NCI-H774 (cell line): ENCODE measurements at regions not wholly inside any gene's neighbourhood (a gene's known extent, or its start where the extent isn't known, plus 50 kb on each side); places are given as distances from the start of the nearest gene placed in this dataset.

Experiments used
- DNase-seq: peaks from one replicate; lab custom pipeline; 2025; lab: John Stamatoyannopoulos, UW

DNA sequence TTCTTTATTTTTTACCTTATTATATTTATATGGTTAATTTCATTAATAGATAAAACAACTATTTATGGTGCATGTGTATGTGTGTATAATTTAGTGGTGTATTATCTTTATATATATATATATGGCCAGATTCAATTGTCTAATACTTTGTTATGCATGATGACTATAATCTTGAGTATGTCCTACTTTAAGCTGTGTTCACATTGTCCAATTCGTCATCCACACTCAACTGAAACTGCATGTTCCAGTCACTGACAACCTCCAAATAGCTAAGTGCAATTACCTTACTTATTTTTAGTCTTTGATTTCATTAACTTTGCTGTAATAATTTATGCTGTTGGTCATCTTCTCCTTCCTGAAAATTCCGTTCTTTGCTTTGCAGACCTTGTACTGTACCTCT lies 306.5 kb upstream of the TMTC1 start:
- DNase-seq: no peak

DNA sequence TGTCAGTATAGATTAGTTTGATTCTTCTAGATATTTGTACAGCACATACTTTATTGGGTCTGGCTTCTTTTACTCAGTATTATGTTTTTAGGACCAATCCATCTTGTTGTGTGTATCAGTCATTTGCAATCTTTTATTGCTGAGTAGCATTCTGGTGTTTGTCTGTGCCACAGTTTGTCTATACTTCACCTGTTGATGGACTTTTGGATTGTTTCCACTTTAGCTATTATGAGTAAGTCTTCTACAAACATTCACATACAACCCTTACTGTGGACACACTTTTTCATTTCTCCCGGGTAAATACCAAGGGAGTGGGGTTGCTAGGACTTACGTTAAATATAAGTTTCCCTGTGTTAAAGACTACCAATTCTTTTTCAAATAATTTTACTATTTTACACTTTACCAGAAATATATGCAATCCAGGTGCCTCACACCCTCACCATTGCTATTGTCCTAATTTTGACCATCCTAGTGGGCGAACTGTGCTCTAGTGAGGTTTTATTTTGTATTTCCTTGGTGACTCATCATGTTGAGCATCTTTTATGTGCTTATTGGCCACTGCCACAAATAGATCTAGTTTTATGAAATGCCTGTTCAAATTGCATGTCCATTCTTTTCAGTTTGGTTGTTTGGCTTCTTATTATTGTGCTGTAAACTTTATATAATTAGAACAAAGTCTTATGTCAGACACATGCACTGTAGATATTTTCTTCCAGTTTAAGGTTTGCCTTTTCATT lies 304.7 kb upstream of the TMTC1 start:
- peak; percentile 30 for DNase-seq

DNA sequence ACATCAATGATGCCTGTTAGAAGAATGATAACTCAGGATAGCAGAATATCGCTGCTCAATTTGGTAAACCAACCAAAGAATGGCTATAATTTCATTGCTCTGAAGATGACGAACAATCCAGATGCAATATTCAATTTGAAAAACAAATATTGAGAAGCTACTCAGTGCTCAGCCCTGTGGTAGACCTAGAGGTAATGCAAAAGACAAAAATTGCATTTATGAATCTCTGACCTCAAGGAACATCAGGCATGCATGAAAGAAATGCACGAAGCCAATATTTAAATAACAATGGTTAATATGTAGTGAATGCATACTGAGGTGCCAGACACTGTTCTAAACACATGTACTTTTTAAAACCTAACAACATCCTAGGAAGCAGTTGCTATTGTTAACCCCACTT lies 298.6 kb upstream of the TMTC1 start:
- no peak for DNase-seq

DNA sequence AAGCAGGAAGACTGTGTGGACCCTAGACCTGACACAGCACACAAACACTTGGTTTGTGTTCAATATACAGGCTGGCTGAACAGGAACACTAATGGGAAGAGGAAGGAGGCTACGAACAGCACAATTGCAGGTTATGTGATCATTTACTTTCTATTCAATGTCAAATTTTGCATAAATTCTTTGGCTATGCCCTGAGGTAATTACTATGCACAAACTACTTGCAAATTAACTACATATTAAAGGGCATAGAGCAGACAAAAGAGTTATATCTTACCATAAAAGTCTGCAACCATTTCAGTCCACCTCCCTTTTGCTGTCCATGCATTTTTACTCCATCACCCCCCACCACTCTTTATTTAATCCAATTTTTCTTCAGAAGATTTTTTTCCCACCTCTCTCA lies 291.2 kb upstream of the TMTC1 start:
- DNase-seq: no peak

DNA sequence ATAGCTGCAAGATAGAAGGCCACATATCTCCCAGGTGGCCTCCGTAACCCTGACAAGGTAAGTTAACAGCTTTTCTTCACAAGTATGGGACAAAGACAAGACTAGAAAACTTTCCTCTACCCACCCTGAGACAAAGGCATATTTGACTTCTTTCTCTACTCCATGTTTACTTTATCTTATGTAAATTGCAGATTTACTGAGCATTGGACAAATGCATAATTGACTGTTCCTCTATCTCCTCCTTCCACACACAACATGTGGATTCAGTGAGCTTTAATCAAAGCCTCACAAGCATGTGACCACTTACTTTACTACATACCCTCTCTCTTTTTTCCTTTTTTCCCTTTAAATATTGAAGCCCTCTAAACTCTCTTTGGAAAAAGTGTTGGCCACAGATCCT lies 289.1 kb upstream of the TMTC1 start:
- DNase-seq: no peak

DNA sequence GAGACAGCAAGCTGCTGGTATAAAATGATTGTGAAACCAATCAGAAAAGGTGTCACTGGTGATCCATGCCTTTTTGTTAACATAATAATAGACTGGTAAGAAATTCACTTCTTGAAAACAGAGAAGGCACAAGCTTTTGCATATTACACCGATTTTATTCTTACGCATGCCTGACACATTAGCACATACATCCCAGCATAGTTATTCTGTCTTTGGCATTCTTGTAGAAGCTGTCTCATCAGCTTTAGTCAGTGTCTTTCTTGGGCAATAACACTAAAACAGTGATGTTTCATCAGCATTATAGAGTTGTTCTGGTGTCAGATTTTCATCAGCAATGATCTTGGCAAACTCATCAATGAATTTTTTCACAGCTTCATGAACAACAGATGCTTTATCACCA lies 283.4 kb upstream of the TMTC1 start:
- DNase-seq: no peak

DNA sequence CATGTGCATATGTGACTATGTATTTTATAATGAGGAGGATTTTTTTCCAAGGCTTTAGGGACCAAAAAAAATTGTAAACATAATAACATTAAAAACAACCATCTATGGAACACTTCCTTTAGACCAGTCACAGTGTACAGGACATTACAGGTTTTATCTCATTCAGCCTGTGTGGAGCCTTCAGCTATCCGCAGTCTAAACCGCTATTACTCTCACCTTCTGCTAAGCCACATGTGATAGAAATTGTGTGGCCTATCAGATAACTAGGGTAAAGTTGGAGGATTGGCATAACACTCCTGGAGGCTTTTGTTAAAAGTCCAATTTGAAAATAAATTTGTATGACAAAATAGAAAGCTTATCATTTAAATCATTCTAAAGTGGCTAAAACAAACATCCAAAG lies 281.2 kb upstream of the TMTC1 start:
- no peak for DNase-seq

DNA sequence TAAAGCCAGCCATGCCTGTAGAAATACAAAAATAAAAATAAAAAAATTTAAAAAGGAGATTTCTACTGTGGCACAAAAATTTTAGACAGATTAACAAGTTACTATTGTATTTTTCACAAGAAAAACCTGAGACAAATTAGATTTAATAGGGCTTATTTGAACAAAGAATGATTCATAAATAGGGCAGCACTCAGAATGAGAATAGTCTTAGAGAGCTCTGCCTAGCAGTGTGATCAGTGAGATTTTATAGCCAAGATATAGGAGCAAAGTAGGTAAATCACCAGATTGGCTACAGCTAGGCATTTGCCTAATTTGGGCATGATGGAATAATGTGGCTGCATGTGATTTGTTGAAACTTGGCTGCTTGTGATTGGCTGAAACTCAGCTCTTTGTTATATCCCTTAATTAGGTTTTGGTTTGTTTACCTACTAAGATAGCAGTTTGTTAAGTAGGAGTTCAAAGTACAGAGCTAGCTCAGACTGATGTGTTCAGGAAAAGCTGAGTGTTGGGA lies 279.7 kb upstream of the TMTC1 start:
- no peak for DNase-seq

DNA sequence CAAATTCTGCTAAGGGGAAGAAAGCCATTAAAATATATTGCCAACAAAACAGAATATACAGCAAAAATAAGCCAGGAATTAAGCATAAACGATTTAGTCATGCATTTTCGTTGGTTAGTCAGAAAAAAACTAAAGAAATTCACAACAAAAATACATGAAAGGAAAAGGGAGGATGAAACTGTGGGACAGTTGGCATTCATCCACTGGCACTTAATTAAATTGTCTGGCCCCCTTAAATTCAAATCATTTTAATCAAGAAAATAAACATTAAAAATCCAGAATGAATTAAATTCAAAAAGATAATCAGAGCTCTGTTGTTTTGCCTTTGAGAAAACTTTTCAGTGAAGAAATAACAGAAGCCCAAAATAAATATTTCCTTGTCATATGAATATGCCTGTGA lies 264.6 kb upstream of the TMTC1 start:
- DNase-seq: no peak

DNA sequence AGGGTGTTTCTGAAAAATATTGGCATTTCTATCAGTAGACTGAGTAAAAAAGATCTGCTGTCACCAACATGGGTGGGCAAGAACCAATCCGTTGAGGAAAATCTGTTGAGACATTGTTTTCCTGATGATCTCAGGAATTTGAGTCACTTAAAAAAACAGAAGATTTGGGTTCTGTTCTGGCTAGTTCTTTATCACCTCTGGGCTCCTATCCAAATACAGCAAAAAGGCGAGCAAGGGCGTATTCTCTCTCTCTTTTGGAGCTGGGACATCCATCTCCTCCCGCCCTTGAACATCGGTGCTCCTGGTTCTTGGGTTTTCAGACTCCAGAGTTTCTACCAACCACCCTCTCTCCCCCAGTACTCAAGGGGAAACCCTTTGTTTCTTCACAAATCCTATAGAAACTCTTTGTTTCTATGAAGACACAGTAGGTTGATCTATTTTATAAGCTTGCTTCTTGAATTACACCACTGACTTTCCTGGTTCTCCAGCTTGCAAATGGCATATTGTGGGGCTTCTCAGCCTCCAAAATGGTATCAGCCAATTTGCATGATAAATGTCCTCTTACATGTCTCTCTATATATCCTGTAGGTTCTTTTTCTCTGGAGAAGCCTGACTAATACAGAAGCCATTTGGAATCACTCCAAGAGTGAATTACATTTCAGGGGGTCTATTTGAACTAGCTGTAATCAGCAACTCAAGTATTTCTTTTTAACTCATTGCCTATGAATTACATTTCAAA lies 263.9 kb upstream of the TMTC1 start:
- DNase-seq: no peak

DNA sequence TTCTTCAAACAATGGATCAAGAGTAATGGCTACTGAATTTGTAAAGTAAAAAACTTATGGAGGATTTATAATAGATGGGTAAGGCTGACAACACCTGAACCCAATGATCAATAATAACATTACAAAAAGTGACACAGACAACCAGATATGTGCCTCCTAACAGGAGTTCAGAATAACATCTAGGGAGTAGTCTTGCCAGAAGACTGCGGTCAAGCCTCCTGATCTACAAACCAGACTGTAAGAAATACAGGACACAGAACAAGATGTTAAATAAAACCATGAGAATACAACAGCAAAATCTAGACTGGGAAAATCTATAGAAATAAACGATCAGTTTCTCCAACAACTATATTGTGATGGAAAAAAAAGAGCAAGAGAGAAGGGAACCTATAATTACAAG lies 262.6 kb upstream of the TMTC1 start:
- DNase-seq: no peak

DNA sequence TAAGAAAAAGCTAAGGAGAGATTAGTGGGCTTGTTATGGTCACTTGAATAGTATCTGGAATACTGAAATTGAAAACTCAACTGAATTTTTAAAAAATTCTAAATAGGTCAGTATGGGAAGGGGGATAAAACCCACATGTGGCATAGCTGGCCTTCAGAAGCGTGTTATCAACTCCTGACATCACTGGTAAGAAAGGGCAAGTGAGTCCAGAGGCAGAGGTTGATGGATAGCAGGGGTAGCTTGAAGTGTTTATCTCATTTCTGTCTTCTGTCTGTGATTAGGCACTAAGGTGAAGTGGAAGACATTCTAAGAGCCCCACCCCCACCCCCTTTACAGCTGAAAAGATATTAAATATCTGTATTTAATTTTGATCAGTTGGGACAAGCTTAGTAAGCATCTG lies 261.4 kb upstream of the TMTC1 start:
- no peak for DNase-seq

DNA sequence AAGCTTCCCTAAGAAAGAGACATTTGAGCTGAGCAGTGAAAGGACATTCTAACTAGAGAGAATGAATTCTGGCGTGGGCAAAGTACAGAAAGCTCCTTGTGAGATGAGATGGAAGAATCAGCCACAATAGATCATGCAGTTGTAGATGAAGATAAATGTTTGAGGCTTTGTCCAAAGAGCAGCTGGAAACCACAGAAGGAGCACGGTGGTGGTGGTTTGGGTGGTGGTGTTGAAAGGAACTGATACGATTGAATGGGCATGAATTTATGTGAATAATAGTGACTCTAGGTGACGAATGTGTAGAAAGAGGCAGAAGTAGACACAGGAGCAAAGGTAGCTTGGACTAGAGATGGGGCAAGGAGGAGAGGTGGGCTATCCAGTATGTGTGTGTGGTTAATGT lies 260.5 kb upstream of the TMTC1 start:
- DNase-seq: no peak

DNA sequence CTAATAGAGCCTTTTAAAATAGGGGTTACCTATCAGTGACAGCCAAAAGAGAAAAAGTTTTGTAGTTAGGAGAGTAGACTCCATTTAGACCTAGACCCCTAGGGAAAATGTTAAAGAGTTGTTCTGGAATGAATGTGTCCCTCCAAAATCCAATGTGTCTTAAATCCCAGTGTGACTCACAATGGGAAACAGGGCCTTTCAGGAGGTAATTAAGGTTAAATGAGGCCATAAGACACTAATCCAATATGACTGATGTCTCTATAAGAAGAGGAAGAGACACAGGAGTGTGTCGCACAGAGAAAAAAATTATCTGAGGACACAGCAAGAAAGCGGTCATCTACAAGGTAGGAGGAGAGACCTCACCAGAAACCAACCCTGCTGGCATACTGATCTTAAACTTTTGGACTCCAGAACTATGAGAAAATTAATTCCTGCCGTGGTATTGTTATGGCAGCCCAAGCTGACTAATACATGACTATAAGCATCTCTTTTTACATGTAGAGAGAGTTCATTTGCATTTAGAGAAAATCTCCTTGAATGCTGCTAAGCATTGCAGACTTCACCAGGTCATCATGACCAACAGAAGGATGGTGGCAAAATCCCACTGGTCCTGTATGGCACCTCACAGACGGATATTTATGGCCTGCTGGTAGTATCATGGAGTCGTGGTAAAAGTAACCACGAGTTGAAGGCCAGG lies 259.6 kb upstream of the TMTC1 start:
- DNase-seq: no peak

DNA sequence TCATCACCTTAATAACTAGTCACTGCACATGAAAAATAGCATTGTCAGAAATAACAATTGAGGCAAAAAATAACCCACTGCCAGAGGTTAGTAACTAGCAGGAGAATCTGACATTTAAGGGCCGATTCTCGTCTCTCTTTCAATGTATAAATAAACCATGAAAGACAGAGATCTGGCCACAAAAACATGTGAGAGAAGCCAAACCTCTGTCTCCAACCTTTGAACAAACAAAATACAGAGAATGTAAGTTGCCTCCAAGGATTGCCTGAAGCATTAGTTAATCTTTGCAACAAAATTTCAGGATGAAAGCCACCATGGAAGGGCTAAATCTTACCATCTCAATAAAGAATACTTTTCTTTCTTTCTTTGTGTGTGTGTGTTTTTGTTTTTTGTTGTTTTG lies 257.4 kb upstream of the TMTC1 start:
- no peak for DNase-seq

DNA sequence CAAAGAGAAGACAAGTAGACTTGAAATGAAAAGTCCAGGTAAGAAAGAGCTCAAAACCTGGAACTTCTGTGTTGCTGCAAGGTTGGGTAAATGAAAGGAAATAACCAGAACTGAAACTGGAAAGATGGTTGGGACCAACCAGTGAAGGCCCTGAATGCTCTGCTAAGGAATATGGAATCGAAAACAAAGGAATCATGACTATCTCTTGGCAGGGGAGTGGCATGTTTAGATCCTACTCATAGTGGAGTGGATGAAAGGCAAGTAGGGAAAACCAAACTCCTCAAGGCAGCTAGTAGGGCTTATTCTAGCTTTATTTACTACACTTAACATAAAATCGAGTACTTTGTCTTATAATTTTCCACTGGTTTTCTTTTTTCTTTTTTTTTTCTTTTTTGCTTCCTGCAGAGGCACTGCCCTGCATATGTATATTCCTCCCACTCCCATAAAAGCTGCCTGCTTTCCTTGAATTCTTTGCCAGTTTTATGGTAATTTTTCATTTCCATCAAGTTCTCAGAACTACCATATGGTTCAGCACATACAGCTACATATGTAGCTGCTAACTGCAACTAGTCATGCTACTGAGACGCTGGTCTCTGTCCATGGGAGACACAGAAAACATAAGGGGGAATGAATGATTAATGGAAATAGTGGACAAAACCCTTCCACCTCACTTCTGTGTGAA lies 247.1 kb upstream of the TMTC1 start:
- no peak for DNase-seq

DNA sequence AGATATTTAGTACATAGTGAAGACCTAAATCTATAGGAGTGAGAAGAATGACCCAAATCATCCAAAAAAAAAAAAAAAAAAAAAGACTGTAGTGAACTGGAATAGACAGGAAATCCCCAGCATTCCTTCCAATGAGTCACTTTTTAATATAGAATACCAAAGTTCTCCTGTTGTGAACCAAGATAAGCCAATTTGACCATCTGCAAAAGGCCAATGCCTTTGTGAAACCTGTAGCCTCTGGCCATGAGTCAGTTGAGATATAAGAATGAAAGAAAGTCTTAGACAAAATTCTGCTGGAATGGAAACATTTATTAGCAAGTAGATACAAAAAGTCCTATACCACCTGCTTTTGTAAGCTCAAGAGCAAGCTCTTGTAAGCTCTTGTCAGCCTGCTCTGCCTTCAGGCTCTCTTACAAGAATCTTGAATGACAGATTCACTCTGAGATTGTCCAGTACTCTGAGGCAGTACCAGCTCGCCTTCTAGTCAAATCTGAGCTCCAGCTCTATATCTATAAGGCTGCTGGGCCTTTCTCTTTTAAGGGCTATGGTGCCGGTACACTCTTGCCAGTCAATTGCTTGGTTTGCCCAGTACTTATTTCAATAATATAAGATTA lies 243.0 kb upstream of the TMTC1 start:
- DNase-seq: no peak

DNA sequence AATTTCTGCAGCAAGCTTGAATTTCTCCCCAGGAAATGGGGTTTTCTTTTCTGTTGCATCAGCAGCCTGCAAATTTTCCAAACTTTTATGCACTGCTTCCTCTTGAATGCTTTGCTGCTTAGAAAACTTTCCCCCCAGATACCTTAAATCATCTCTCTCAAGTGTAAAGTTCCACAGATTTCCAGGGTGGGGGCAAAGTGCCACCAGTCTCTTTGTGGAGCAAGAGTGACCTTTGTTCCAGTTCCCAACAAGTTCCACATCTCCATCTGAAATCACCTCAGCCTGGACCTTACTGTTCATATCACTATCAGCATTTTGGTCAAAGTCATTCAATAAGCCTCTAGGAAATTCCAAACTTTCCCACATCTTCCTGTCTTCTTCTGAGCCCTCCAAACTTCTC lies 241.6 kb upstream of the TMTC1 start:
- DNase-seq: no peak

DNA sequence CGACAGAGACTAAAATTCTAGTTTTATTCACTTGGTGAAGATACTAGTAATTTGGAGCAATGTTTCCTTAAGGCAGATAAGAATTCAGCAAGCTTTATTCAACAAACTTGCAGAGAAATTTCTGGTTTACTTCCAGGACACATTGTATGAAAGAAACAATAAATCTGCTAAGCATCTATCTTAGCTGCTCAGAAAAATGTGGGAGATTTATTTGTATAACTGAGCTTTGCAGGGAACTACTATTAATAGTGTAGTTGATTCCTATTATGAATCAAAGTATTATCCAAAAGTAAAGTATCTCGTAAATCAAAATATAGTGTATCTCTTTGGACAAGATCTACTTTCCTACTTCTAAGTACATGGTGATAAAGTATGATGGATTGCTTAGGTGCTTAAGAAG lies 239.4 kb upstream of the TMTC1 start:
- no peak for DNase-seq

DNA sequence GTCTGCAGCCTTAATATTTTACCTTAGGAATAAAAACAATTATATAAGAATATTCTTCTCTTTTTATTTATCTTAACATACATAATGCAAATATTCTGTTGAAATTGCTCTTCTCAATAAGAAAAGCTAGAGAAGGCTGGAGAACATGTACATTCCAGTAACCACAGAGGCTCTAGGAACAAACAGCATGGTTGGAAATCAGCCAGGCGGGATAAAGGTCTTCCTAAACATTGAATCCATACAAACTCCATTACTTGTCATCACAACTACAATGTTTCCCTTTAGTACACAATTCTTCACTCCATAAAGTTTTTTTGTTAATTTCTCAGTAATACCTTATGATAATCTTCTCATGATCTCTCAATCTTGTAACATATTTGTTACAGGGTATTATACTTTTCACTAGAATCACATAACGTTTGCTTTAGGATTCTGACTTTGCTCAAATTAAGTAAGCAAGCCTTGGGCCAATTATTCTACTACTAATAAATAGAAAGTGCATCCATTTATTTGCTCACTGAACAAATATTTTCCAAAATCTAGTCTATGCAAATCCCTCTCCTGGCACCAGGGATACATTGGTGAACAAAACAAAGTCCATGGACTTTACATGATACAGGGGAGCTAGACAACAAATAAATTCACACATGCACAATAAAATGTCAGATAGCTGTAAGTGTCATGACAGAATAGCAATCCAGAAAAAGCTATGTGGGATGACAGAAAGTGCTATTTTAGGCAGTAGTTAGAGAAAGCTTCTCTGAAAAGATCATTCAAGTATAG lies 237.5 kb upstream of the TMTC1 start:
- no peak for DNase-seq
